Epithelial cell of proximal tubule (primary cell): ENCODE measurements at regions not wholly inside any gene's neighbourhood (a gene's known extent, or its start where the extent isn't known, plus 50 kb on each side); places are given as distances from the start of the nearest gene placed in this dataset.

ENCODE experiments used
- DNase-seq: peaks from one replicate; pipeline ENCODE4 v3.0.0-alpha.2; 2011; ENCODE audit warnings: low read depth
- H3K4me3 ChIP-seq: 2 replicates; pipeline ENCODE4 v1.5.1; 2011; ENCODE audit warnings: low read depth, mild to moderate bottlenecking, low read length
- CTCF ChIP-seq: conservative IDR thresholded peaks from 2 replicates; pipeline ENCODE4 v1.5.1; 2012; ENCODE audit warnings: low read depth, mild to moderate bottlenecking, low read length

DNA sequence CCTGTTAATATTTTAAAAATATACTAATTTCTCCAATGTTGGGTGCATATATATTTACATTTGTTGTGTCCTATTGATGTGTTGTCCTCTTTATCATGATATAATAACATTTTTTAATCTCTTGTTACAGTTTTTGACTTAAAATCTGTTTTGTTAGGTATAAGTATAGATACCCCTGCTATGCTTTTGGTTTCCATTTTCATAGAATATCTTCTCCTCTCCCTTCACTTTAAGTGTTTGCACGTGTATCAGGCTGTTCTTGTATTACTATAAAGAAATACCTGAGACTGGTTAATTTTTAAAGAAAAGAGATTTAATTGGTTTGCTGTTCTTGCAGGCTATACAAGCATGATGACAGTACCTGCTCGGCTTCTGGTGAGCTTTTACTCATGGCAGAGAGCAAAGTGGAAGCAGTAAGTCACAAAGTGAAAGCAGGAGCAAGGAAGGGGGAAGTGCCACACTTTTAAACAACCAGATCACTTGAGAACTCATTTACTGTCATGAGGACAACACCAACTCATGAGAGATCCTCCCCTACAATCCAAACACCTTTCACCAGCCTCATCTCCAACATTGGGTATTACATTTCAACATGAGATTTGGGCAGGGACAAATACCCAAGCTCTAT is 340.5 kb upstream of the SYNCRIP start:
- no peak for TF ChIP-seq CTCF
- H3K4me3 ChIP-seq, result no peak overlapping the region
- DNase-seq, result no peak

GRCh38 chr6:85977661-85978060 is 335.0 kb upstream of the SYNCRIP start:
- TF ChIP-seq CTCF, result no peak
- no peak overlapping the region for H3K4me3 ChIP-seq
- DNase-seq, result no peak

DNA sequence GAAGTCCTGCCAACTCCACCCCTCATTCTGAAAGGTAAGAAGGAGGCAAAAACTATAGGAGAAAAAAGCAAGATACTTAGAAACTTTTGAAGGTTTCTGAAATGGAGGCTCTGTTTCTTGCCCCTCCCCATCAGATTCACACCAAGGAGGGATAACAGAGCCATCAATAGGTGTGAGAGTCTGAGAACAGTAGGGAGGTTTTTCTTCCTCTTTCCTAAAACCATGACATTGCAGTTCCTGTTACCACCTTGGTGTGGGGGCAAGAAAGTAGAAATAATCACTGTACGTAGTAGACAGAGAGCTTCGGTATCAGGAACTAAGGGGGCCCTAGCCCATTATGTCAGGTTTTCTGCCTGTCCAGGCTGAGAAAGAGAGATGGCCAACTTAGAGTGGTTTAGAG is 333.3 kb upstream of the SYNCRIP start:
- no peak for DNase-seq
- H3K4me3 ChIP-seq, result no peak overlapping the region
- TF ChIP-seq CTCF, result no peak

GRCh38 chr6:85971238-85971637 is 328.6 kb upstream of the SYNCRIP start:
- no peak for TF ChIP-seq CTCF
- no peak for DNase-seq

GRCh38 chr6:85966828-85967227 is 324.1 kb upstream of the SYNCRIP start:
- H3K4me3 ChIP-seq, result no peak overlapping the region
- no peak for TF ChIP-seq CTCF
- DNase-seq, result no peak

More at GRCh38 chr6:85971238-85971637, 328.6 kb upstream of the SYNCRIP start:
- H3K4me3 ChIP-seq, result no peak overlapping the region

DNA sequence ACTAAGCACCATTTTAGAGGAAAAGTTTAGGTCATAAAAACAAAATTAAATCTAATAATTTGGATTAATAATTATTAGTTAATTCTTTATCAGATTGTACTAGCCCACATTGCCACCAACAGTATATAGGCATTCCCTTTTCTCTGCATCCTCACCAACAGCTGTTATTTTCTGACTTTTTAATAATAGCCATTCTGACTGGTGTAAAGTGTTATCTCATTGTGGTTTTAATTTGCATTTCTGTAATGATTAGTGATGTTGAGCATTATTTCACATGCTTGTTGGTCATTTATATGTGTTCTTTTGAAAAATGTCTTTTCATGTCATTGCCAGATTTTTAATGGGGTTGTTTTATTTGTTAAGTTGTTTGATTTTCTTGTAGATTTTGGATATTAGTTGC is 319.1 kb upstream of the SYNCRIP start:
- DNase-seq, result no peak
- TF ChIP-seq CTCF, result no peak
- no peak overlapping the region for H3K4me3 ChIP-seq

- TF ChIP-seq CTCF, result no peak
- no peak for DNase-seq
- no peak overlapping the region for H3K4me3 ChIP-seq
Measured at GRCh38 chr6:85961125-85961524, 318.4 kb upstream of the SYNCRIP start.
